Fibroblast of mammary gland (primary cell): ENCODE measurements at regions not wholly inside any gene's neighbourhood (a gene's known extent, or its start where the extent isn't known, plus 50 kb on each side); places are given as distances from the start of the nearest gene placed in this dataset.

Source experiments
- DNase-seq: peaks from one replicate; pipeline ENCODE4 v3.0.0-alpha.2; 2010; ENCODE audit warnings: low read depth
- H3K4me3 ChIP-seq: 2 replicates; pipeline ENCODE4 v1.5.1; 2011; ENCODE audit warnings: low read depth, mild to moderate bottlenecking, low read length, moderate library complexity; ENCODE audit not compliant: control insufficient read depth
- CTCF ChIP-seq: conservative IDR thresholded peaks from 2 replicates; pipeline ENCODE4 v1.5.1; 2011; ENCODE audit warnings: low read depth, low read length, inconsistent platforms; ENCODE audit not compliant: control insufficient read depth, insufficient read depth

- H3K4me3 ChIP-seq, result no peak overlapping the region
- no peak for TF ChIP-seq CTCF
- DNase-seq, result no peak
These were observed 163.2 kb upstream of the ARID1B start for GRCh38 chr6:156613996-156614395.

GRCh38 chr6:156612361-156612760 is 164.8 kb upstream of the ARID1B start:
- TF ChIP-seq CTCF, result no peak
- DNase-seq, result no peak
- no peak overlapping the region for H3K4me3 ChIP-seq

GRCh38 chr6:156602066-156602385 is 175.2 kb upstream of the ARID1B start:
- H3K4me3 ChIP-seq, result no peak overlapping the region
- no peak for TF ChIP-seq CTCF
- no peak for DNase-seq

GRCh38 chr6:156601152-156602065 is 175.8 kb upstream of the ARID1B start:
- no peak for DNase-seq
- no peak for TF ChIP-seq CTCF

GRCh38 chr6:156600678-156601077 is 176.5 kb upstream of the ARID1B start:
- no peak overlapping the region for H3K4me3 ChIP-seq
- DNase-seq, result no peak
- TF ChIP-seq CTCF, result no peak

More at GRCh38 chr6:156601152-156602065, 175.8 kb upstream of the ARID1B start:
- no peak overlapping the region for H3K4me3 ChIP-seq

GRCh38 chr6:156599978-156600590 is 177.1 kb upstream of the ARID1B start:
- no peak for TF ChIP-seq CTCF
- no peak for DNase-seq
- no peak overlapping the region for H3K4me3 ChIP-seq
